ENCODE measurements at regions not wholly inside any gene's neighbourhood (a gene's known extent, or its start where the extent isn't known, plus 50 kb on each side); places are given as distances from the start of the nearest gene placed in this dataset.

GRCh38 chrX:69085826-69086225, 79.4 kb downstream of the PJA1 start:
- TF ChIP-seq CTCF (tag by site-specific recombination; IDR thresholded peaks at IDR 0.05) (no peak), ZNF747 (tag by site-specific recombination; IDR thresholded peaks at IDR 0.05) (no peak), YY1 (tag by site-specific recombination; IDR thresholded peaks at IDR 0.05) (no peak), REST (tag by site-specific recombination; IDR thresholded peaks at IDR 0.05) (no peak), PRDM6 (tag by site-specific recombination; IDR thresholded peaks at IDR 0.05) (no peak), ZNF155 (tag by site-specific recombination; IDR thresholded peaks at IDR 0.05) (no peak)

Data from HEK293 (cell line).